AG09319 (cell line): ENCODE measurements at regions not wholly inside any gene's neighbourhood (a gene's known extent, or its start where the extent isn't known, plus 50 kb on each side); places are given as distances from the start of the nearest gene placed in this dataset.

Experiments used
- DNase-seq: peaks from one replicate; pipeline ENCODE4 v3.0.0-alpha.2; 2010; ENCODE audit warnings: low read depth; ENCODE audit errors: extremely low read depth
- TF ChIP-seq, protein P1 (sequence below): IDR thresholded peaks from 2 replicates; pipeline ENCODE4 v1.5.1; 2011; ENCODE audit warnings: low read depth, mild to moderate bottlenecking, inconsistent platforms, low read length, moderate library complexity

DNA sequence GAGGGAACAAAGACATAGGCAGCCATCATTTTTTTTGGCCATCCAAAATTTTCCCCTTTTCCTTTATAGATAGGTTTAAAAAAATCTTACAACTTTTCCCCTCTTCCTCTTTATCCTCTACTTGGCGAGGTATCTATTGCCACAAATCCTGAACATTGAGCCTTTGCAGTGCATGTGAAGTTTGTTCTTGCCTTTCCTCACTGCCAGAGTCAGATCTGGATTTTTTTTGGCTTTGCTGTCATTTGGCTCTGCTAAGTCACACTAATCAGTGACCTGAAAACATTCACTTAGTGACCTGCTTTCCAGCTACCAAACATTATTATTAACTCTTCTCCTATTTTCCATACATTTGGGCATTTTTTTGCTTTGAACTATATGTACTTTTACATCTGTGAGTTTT lies 249.2 kb upstream of the ZSWIM2 start:
- DNase-seq: no peak
- TF ChIP-seq, protein P1, sequence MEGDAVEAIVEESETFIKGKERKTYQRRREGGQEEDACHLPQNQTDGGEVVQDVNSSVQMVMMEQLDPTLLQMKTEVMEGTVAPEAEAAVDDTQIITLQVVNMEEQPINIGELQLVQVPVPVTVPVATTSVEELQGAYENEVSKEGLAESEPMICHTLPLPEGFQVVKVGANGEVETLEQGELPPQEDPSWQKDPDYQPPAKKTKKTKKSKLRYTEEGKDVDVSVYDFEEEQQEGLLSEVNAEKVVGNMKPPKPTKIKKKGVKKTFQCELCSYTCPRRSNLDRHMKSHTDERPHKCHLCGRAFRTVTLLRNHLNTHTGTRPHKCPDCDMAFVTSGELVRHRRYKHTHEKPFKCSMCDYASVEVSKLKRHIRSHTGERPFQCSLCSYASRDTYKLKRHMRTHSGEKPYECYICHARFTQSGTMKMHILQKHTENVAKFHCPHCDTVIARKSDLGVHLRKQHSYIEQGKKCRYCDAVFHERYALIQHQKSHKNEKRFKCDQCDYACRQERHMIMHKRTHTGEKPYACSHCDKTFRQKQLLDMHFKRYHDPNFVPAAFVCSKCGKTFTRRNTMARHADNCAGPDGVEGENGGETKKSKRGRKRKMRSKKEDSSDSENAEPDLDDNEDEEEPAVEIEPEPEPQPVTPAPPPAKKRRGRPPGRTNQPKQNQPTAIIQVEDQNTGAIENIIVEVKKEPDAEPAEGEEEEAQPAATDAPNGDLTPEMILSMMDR: no peak

DNA sequence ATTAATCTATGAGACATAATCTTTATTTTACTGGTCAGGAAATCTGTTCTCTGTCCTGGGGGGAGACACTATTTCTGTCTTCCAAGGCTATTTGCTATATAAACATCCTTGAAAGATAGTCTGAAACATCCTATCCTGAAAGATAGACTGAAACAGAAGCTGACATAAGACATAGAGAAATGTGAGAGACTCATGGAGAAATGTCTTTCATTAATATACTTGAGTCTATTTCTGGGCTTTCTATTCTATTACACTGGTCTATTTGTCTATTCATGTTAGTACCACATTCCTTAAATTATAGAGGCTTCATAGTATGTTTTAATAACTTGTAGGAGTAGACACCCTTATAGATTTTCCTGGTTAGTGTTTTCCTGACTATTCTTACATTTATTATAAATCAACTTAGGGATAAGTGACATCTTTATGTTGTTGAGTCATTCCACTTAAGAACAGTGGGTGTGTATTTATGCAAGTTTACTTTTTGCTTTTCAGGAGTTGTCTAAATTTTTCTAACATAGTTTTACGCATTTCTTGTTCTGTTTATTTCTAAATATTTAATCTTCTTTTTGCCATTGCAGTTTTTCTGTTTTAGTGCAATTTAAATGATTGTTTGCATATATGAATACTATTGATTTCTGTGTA lies 244.9 kb upstream of the ZSWIM2 start:
- TF ChIP-seq, protein P1: no peak
- DNase-seq: no peak

DNA sequence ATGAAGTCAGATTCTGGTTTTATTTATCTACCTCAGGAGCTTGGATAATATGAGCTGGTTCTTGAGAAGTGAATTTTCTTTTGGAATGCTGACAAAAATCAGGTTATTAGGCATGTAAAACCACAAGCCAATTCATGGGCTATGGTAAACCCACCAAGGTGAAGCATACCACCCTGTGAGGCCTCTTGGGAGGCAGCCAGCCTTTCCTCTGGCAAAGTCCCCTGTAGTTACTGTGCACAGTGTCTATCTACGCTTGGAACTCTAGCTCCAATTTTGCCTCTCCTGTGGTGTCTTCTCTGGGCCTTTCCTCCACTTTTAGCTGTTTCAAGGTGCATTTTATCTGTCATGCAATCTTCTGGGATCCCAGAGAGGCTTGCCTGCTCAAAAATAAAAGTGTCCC lies 242.7 kb upstream of the ZSWIM2 start:
- TF ChIP-seq, protein P1: no peak

DNA sequence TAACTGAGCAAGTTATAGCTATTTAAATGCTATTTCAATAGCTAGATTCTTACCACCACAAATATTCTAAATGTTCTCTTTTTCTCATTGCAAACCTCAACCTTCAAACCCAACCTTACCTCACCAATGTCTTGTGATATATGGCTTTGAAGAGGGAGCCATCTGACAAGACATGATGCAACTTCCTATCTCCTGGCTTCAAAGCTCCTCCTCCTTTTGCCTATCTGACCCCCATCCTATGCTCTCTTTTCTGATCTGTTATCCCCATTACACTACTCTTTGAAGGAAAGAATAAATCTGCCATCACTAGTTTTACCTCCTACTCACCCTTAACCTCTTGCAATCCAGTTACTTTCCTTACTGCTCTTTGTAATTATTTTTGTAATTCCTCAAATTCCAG lies 235.6 kb upstream of the ZSWIM2 start:
- TF ChIP-seq, protein P1: no peak
- DNase-seq: no peak

More for the DNA sequence above, 242.7 kb upstream of the ZSWIM2 start:
- DNase-seq: no peak

DNA sequence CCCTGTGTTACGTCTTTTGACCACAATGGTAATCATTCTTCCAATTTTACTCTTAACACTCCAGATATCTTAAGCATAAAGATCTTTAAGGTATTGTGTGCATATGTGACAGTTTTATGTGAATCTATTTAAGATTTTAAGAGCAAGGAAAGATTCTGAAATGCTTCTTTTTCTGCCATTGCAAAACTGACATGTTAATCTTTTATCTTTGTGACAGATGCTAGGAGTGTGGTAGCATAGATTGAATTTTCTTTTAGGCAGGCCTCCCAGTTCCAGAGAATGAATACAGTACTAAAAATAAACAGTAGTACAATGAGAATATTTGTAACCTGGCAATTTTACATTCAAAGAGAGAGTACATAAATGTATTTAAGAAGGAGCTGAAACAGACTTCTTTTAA lies 232.5 kb upstream of the ZSWIM2 start:
- TF ChIP-seq, protein P1: no peak
- no peak for DNase-seq

DNA sequence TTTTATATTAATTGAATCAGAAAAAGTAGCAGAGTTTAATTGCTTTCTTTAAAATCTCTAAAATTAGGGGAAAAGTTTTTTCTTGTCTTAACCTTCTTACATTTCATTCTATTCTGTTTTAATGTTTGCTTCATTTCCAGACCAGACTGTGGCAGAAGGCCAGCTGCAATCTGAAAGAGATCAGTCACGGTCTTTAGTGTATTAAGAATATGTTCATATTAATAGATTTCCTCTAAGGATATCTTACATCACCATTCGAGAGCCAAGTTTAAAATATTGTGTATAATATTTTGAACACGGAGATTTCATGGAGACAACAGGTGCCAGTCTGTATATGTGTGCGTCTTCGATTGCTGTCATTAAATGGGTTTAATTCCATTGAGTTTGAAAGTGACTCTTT lies 230.9 kb upstream of the ZSWIM2 start:
- TF ChIP-seq, protein P1: no peak
- no peak for DNase-seq

DNA sequence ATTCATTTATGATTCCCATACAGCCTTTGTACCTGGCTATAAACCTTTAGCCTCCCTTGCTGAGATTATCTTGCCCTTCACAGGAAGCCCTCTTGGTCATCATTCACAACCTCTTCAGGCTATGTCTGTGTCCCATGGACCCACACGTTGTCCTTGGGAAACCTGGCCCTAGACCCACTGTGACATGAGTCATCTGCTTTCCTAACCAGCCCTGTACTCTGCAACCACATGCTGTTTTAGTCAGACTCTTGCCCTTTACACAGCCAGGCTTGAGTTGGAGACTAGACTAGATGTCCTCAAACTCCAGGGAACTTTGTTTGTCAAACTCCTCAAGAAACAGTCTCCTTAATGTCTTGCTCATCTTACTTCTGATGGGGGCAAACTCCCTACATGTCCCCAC lies 229.3 kb upstream of the ZSWIM2 start:
- TF ChIP-seq, protein P1: no peak

More for the DNA sequence above, 229.3 kb upstream of the ZSWIM2 start:
- no peak for DNase-seq
